SU-DHL-6 (cell line): ENCODE measurements at regions not wholly inside any gene's neighbourhood (a gene's known extent, or its start where the extent isn't known, plus 50 kb on each side); places are given as distances from the start of the nearest gene placed in this dataset.

Experiments used
- EZH2phosphoT487 ChIP-seq: fragments of 200-600 bp; sonication (generic), shearing (Covaris generic); conservative IDR thresholded peaks from 2 replicates; pipeline ENCODE4 v1.6.1; 2018; ENCODE audit warnings: mild to moderate bottlenecking, antibody characterized with exemption, low read length, moderate library complexity, mixed read lengths
- TF ChIP-seq, protein P1 (sequence below): fragments of 200-600 bp; sonication (generic); IDR thresholded peaks from one replicate; pipeline ENCODE4 v1.5.1; 2017; ENCODE audit warnings: antibody characterized with exemption, mild to moderate bottlenecking, low read length, moderate library complexity; ENCODE audit not compliant: insufficient read depth, poor library complexity, severe bottlenecking

DNA sequence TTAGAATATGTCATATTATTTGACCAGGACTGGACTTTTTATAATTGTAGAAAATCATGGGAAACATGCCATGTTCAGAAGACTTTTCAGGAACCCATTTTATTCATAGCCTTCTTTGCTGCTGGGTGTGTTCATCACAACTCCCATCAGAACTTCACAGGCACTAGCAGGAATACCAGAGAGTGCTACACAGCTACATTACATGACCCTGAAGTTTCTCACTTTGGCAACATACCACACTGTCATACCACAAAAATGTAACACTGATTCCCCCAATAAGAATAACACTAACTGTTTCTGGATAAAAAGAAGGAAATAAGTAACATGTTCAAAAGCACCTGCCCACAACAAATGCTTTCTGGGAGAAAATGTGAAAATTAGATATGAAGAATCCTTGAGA lies 405.4 kb downstream of the CDH2 start:
- TF ChIP-seq, protein P1, sequence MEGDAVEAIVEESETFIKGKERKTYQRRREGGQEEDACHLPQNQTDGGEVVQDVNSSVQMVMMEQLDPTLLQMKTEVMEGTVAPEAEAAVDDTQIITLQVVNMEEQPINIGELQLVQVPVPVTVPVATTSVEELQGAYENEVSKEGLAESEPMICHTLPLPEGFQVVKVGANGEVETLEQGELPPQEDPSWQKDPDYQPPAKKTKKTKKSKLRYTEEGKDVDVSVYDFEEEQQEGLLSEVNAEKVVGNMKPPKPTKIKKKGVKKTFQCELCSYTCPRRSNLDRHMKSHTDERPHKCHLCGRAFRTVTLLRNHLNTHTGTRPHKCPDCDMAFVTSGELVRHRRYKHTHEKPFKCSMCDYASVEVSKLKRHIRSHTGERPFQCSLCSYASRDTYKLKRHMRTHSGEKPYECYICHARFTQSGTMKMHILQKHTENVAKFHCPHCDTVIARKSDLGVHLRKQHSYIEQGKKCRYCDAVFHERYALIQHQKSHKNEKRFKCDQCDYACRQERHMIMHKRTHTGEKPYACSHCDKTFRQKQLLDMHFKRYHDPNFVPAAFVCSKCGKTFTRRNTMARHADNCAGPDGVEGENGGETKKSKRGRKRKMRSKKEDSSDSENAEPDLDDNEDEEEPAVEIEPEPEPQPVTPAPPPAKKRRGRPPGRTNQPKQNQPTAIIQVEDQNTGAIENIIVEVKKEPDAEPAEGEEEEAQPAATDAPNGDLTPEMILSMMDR, result no peak
- TF ChIP-seq EZH2phosphoT487, result no peak
